Midbrain (tissue), 1 donor: ENCODE measurements at regions not wholly inside any gene's neighbourhood (a gene's known extent, or its start where the extent isn't known, plus 50 kb on each side); places are given as distances from the start of the nearest gene placed in this dataset.
"Not testable (repeated sequence)": the region's sequence is repeated elsewhere in the genome, so short reads cannot be mapped to it uniquely, and the experiment has no call there.

ENCODE experiments used
- DNase-seq: peaks from one replicate; lab custom pipeline; 2025; lab: John Stamatoyannopoulos, UW

DNA sequence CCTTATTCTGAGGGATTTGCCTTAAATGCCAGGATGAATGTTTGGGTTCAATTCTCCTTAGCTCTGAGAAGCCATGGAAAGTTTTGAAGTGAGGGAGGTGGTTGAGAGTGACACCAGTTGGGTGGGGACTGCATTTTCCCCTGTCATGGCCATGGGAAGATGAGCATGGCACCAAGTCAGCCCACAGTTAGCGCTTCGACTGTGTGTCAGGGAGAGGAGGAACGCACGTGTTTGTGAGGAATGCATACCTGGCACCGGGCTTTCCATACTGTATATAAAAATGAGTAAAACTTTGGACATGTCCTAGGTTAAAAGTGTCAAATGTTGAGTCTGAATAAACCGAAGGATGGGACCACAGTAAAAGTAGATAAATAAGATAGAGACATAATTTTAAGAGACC is 187.5 kb upstream of the KL start:
- DNase-seq: no peak

DNA sequence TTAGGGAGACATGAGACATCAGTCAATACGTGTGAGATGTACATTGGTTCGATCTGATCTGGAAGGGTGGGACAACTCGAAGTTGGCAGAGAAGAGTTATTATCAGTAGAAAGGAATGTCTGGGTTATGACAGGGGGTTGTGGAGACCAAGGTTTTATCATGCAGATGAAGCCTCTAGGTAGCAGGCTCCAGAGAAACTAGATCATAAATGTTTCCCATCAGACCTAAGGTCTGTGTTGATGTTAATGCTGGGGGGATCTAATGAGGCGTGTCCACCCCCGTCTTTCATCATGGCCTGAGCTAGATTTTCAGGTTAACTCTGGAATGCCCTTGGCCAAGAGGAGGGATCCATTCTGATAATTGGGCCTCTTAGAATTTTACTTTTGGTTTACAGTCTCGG is 187.0 kb upstream of the KL start:
- DNase-seq: no peak

DNA sequence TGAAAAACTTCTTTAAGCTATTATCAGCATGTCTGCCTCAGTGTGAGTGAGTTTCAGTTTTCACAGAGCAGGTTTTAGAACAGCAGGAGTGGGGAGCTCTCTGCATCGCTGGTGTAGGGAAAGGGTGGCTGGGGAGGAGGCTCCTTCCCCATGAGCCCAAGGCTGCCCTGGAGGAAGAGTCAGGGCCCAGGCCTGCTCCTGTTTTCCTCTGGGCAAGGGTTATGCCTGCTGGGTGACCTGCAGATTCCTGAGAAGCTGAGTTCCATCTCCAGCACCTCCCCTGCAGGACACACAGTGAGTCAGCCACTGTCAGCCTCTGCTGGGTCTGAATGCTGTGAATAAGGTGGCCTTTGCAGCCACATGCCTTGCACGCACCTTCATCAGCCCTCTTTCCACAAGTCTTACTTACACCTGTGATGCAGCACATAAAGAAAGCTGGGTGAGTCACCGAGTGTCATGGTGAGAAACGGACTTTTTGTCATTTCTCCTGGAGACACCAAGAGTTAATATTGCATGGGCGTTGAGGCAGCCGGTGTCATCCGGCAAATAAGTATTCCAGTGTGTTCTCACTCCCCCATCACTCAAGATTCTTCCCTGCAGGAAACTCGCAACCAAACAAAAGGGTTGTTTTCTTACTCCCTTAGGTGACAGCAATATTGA is 186.4 kb upstream of the KL start:
- DNase-seq: no peak

- no peak for DNase-seq
Measured at GRCh38 chr13:32830336-32831031, 185.7 kb upstream of the KL start.

GRCh38 chr13:32837307-32837972 is 178.8 kb upstream of the KL start:
- no peak for DNase-seq

GRCh38 chr13:32837973-32838927 is 178.0 kb upstream of the KL start:
- DNase-seq: no peak

GRCh38 chr13:32838945-32839344 is 177.3 kb upstream of the KL start:
- peak; percentile 14 for DNase-seq

DNA sequence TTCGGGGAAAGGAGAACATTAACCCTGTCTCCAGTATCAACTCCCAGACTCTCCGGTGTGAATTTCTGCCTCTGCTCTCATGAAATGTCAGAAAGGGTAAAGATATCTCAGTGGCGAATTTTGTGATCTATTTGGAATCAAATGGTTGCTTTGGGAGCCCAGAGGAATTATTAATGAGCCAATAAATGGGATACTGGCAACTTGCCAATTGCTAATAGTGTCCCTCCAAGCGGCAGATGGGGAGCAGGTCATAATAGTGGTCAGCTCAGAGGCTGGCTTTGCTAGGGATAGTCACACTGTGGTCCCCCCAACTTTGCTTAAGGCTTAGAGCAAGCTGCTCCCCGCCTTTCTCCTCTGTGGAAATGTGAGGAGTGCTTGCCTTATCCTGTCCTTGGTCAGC is 176.1 kb upstream of the KL start:
- no peak for DNase-seq

DNA sequence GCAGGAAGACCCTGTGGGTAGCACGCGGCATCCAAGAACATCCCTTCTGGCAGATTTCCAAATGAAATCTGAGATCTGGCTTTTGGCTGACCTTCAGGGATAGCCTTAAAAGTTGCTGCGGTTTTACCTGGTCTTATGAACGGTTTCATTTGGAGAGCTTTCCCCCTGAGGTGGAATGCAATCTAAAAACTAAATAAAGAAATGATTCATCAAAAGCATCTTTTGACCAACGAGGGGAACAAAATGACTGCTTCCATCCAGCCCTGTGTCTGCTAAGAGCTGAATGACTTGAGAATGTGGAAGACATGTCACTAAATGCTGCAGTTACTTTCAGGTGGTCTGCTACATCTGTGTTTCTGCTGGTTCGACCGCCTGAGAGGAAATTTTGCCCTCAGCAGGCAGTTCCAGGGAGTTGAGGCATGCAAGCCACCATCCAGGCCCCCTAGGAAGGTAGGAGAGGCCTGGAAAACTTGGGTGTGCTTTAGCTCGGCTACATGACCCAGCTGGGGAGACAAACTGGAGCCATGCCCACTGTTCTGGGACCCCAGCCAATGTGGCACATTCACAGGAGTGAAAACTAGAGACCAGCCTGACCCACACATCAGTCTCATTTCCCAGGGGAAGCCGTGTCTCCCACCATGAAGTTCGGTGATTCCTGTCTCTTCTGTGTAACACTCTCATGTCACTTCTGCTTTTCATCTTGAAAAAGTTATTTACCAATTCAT is 175.1 kb upstream of the KL start:
- no peak for DNase-seq

GRCh38 chr13:32845952-32846950 is 170.0 kb upstream of the KL start:
- DNase-seq: no peak

DNA sequence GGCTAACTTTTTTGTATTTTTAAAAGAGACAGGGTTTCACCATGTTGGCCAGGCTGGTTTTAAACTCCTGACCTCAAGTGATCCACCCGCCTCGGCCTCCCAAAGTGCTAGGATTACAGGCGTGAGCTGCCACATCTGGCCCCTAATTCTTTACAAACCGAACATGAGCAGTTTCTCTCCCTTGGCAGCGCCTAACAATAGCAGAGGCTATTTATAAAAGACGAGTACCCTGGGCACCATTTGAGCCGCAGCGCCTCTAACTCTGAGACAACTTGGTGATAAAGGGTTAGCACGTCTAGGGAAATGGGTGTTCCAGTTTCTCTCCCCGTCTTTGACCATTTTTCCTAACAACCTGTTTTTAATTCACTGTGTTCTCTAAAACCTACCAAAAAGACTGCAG is 168.2 kb upstream of the KL start:
- not testable (repeated sequence) for DNase-seq

GRCh38 chr13:32849369-32849768 is 166.9 kb upstream of the KL start:
- no peak for DNase-seq

DNA sequence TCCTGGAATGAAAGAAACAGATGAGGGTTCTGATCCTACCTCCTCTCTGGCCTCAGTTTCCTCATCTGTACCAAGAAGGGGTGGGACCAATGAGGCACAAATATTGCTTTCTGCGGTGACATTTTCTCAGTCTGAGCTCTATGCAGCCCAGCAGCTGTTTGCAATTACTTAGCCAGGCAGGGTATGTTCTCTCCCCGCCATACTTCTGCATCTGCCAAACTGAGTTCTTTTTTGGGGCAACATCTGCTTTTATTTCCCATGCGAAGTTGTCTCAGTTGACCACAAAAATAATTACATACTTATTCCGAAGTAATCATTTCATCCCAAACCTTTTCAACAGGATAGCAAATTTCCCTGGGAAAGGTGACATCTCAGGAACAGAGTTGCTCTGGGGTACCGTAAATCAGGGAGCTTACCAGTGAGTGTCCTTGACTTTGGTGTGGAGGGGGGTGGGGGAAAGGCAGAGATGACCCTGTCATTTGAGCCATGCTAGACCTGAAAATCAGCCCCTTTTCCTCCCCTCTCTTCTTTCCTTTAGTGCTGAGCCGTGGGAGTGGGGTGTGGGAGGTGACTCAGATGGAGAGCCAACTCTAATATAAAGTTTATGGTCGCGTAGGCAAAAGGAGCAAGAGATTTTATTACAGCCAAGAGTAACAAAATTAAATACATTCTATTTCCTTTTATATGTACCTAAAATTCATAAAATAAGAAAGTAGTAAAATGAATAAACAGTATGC is 165.7 kb upstream of the KL start:
- DNase-seq: no peak

DNA sequence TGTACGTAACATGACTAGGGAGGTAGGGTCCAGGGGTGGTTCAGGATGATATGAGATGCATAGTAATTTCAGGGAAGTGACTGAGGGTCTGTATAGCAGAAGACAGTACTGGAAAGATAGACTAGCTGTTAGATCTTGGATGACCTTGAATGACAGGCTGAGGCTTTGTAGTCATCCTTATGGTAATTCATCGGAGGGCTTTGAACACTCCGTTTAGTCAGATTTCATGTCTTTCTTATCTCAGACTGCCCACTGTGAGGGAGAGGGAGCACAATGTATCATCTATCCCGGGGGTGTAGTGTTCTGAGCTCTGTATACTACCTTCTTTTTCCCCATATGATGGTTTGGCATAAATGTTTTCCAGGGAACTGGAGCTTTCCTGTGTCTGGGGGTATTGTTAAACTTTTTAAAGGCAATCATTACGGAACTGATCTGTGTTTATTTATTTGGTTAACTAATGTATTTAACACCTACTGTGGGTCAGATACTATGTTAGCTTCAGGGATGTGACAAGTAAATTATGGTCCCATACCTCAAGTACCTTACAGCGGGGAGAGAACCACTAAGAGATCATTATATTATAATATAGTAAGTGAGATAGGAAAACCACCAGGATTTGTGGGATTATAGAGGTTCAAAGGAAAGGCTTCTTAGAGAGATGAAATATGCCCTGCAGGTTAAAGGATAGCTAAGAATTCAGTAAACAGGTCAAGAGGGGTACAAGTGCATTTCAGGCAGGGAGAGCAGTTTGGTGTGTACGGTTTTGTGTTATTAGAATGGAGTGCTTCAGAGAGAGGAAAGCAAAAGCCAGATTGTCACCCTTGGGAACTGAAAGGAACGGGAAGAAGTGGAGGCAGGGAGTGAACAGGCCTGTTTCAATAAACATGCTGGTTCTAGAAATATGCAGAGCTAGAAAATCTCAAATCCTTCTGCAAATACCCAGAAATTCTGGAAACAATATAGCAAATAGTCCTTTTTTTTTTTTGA is 164.8 kb upstream of the KL start:
- no peak for DNase-seq

DNA sequence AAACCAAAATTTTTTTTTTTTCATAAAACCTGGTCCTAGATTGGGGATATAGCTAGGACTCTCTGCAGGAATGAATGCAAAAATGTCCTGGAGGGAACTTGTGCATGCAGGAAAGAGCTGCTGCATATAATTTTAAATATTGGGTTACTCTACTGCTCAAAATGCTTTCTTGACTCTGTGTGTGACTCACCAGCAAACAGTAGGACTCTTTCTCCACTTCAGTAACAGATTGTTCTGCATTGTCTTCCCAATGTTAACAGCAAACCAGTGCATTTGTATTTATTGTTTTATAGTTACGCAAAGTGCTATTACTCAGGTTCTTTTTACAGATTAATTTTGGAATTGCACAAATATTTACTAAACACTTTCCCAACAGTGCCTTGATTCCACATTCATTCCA is 163.7 kb upstream of the KL start:
- DNase-seq: no peak

DNA sequence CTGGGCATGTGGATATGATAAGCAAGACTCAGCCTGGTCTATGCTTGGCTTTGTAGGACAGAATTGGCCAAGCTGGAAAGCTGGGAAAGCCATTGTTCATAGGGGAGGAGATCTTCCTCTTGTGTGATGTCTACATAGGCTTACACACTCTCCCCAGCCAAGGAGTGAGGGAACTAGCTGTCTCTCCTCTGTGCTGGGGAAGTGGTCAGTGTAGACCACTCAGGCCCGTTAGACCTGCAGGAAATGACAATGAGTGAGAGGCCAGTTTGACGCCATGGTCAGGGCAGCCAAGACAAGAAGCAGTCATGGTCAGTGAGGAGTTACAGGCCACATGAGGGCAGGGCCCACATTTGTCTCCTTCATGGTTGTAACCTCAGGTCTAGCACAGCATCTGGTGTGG is 159.1 kb upstream of the KL start:
- DNase-seq: no peak

DNA sequence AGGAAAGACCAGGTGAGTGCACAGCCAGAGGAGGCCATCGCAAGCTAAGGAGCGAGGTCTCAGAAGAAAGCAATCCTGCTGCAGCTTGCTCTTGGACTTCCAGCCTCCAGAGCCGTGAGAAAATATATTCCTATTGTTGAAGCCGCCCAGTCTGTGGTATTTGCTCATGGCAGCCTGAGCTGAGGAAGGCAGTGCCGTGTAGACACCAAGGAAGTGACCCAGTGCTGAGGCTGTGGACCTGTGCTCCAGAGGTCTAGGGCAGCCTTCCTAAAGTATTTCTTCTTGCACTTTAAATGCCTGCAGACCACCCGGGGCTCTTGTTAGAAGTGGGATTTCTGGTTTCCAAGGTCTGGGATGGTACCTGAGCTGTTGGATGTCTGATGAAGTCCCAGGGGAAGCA is 158.5 kb upstream of the KL start:
- no peak for DNase-seq

DNA sequence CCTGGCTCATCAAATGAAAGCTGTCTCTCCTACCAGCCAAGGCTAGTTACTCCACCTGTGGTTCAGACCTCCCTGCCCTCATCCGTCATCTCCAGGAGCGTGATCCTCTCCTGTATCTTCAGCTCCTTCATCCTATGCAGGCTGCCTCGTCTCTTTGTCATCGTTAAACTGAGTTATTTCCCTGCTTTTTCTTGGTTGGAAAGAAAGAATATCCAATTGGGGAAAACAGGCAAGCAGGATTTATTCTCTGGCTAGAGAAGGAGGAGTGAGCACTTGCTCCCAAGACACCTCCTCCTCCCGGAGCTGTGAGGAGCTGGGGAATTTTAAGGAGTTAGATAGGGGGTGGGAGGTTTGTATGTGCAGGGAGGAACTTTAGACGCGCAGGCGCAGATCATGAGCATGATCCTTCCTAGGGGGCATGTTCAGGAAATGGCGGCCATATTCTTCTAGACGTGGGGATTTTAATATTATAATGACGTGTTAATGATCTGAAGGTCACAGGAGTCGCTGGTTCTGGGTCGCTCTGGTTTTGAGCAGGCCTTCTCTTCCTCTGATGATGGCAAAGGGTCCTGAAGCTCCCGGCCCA is 156.4 kb upstream of the KL start:
- DNase-seq: no peak
